ENCODE measurements at regions not wholly inside any gene's neighbourhood (a gene's known extent, or its start where the extent isn't known, plus 50 kb on each side); places are given as distances from the start of the nearest gene placed in this dataset.

DNA sequence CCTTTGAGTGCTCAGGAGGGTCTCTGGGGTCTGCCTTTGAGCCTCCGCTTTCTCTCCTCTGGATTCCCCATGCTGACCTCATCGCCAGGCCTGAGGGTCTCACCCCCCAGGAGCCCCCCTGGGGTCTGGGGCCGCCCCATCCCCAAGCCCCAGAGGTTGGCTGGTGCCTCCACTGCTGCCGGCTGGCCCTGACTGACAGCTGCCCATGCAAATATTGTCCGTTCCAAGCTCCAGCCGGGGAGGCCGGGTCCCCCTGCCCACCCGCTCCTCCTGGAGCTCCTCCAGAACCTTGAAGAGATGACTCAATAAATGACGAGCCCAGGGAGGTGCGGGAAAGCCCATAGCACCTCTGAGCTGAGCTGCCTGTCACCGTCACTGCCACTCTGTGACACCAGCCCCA, 173.8 kb downstream of the RBFOX3 start:
- no peak for DNase-seq
- Histone ChIP-seq H3K4me1 (ENCODE audit: control insufficient read depth, insufficient read depth, low read length) (peaks cover 28% of the 10 kb centered on the region), H3K27ac (ENCODE audit: low read length) (no peak overlapping the region), H3K9me3 (replicated peaks; ENCODE audit: control insufficient read depth, low read depth, low read length) (no peaks in the 10 kb centered on the region), H3K36me3 (ENCODE audit: control insufficient read depth, insufficient read depth, low read length) (no peaks in the 10 kb centered on the region), H3K4me3 (ENCODE audit: low read length) (no peak overlapping the region), H3K27me3 (ENCODE audit: control insufficient read depth, insufficient read depth, low read length) (peaks cover 24% of the 10 kb centered on the region)
- WGBS (ENCODE audit: insufficient coverage): 84% methylated on average over 9 of the region's 11 CpGs

DNA sequence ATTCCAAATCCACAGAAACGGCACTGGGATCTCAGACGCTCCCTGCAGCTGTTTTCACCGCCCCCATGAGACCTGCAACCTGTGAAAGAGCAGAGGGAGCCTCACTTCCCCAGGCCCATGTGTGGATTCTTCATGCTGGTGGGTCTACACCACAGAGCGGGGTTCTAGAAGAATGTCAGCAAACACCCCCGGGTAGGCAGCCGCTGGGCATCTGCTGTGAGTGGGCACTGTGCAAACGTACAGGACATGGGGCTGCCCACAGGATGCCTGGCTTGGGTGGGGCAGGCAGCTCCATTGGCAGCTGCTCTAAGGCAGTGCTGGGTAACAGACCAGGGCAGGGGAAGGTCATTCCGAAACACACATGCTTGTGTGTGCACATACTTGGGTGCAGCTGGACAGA, 174.9 kb downstream of the RBFOX3 start:
- no peaks in the 10 kb centered on the region for H3K9me3 ChIP-seq (replicated peaks; ENCODE audit: control insufficient read depth, low read depth, low read length)
- H3K27ac ChIP-seq (ENCODE audit: low read length): peak overlapping the region; percentile 13
- no peaks in the 10 kb centered on the region for H3K36me3 ChIP-seq (ENCODE audit: control insufficient read depth, insufficient read depth, low read length)
- peaks cover 19% of the 10 kb centered on the region for H3K4me1 ChIP-seq (ENCODE audit: control insufficient read depth, insufficient read depth, low read length)
- H3K4me3 ChIP-seq (ENCODE audit: low read length): no peak overlapping the region
- no peak for DNase-seq
- WGBS (ENCODE audit: insufficient coverage): 66% methylated on average over 8 of the region's 8 CpGs
- H3K27me3 ChIP-seq (ENCODE audit: control insufficient read depth, insufficient read depth, low read length): peaks cover 24% of the 10 kb centered on the region

DNA sequence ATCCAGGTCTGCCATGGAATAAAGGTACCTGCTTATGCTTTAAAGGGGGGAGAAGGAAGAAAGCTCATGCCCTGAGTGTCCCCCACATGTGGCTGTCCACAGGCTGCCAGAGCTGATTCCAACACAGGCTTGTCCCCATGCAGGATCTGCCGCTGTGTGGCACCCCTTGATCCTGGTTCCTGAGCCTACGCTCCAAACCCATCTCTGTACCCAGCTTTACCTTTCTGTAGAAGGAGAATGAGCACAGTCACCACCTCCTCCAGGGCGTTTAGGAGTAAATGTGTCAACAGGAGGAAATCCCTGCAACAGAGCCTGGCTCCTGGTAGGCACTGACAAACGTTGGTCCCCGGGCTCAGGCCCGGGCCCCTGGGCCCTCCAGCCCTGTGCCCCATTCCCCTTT, 175.6 kb downstream of the RBFOX3 start:
- WGBS (ENCODE audit: insufficient coverage): 82% methylated on average over 5 of the region's 6 CpGs
- Histone ChIP-seq H3K4me3 (ENCODE audit: low read length) (no peak overlapping the region), H3K4me1 (ENCODE audit: control insufficient read depth, insufficient read depth, low read length) (peaks cover 17% of the 10 kb centered on the region), H3K36me3 (ENCODE audit: control insufficient read depth, insufficient read depth, low read length) (no peaks in the 10 kb centered on the region), H3K27me3 (ENCODE audit: control insufficient read depth, insufficient read depth, low read length) (peaks cover 24% of the 10 kb centered on the region), H3K27ac (ENCODE audit: low read length) (no peak overlapping the region), H3K9me3 (replicated peaks; ENCODE audit: control insufficient read depth, low read depth, low read length) (no peaks in the 10 kb centered on the region)
- no peak for DNase-seq

DNA sequence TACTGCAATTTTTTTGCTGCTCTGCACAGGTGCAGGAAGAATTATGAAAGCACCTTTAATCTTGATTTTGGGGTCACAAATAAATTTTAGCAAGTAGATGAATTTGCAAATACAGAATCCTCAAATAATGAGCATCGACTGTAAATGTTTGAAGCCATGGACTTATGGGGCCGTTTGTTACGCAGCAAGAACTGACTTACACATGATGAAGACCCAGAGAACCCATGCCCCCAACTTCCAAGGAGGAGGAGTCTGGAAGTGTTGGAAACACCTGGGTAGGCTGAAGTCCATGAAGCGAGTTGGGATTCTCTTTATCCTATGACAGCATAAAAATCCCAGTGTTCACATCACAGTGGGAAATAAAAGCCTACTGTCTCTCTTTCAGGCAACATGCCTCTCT, 176.6 kb downstream of the RBFOX3 start:
- Histone ChIP-seq H3K27ac (ENCODE audit: low read length) (no peak overlapping the region), H3K4me1 (ENCODE audit: control insufficient read depth, insufficient read depth, low read length) (peaks cover 15% of the 10 kb centered on the region), H3K36me3 (ENCODE audit: control insufficient read depth, insufficient read depth, low read length) (no peaks in the 10 kb centered on the region), H3K9me3 (replicated peaks; ENCODE audit: control insufficient read depth, low read depth, low read length) (no peaks in the 10 kb centered on the region), H3K27me3 (ENCODE audit: control insufficient read depth, insufficient read depth, low read length) (peaks cover 27% of the 10 kb centered on the region), H3K4me3 (ENCODE audit: low read length) (no peak overlapping the region)
- WGBS (ENCODE audit: insufficient coverage): no CpG with 5 or more reads among the region's 4 CpGs
- DNase-seq: no peak

DNA sequence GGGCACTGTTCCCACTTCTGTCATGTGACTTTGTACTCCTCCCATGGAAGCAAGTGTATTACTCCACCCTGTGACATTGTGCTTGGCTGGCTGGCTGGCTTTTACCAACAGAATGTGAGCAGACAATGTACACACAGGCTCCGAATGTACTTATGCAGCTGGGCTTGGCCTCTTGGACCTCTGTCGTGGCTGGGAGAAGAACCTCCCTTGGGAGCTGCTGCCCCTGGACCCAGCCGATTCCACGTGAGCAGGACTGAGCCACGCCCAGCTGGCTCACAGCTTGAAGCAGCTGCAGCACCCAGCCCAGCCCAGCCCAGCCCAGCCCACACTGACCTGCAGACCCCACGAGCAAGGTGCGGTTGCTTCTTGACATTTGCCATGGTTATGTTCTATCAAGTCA, 177.5 kb downstream of the RBFOX3 start:
- Histone ChIP-seq H3K27ac (ENCODE audit: low read length) (no peak overlapping the region), H3K9me3 (replicated peaks; ENCODE audit: control insufficient read depth, low read depth, low read length) (no peaks in the 10 kb centered on the region), H3K4me3 (ENCODE audit: low read length) (no peak overlapping the region), H3K36me3 (ENCODE audit: control insufficient read depth, insufficient read depth, low read length) (no peaks in the 10 kb centered on the region), H3K27me3 (ENCODE audit: control insufficient read depth, insufficient read depth, low read length) (peaks cover 23% of the 10 kb centered on the region), H3K4me1 (ENCODE audit: control insufficient read depth, insufficient read depth, low read length) (peaks cover 11% of the 10 kb centered on the region)
- peak; percentile 41 for DNase-seq
- 52% methylated on average over 6 of the region's 7 CpGs for WGBS (ENCODE audit: insufficient coverage)

DNA sequence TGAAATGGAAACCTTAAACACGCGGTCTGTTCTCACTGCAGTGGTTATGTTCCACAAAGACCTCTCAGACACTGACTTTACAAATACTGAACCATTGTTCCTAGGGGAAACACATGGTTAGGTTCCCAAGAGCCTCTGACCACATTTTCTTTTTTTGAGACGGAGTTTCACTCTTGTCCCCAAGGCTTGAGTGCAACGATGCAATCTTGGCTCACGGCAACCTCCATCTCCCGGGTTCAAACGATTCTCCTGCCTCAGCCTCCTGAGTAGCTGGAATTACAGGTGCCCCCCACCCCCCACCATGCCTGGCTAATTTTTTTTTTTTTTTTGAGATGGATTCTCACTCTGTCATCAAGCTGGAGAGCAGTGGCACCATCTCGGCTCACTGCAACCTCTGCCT, 179.7 kb downstream of the RBFOX3 start:
- Histone ChIP-seq H3K27me3 (ENCODE audit: control insufficient read depth, insufficient read depth, low read length) (peaks cover 26% of the 10 kb centered on the region), H3K36me3 (ENCODE audit: control insufficient read depth, insufficient read depth, low read length) (no peaks in the 10 kb centered on the region), H3K27ac (ENCODE audit: low read length) (no peak overlapping the region), H3K9me3 (replicated peaks; ENCODE audit: control insufficient read depth, low read depth, low read length) (no peaks in the 10 kb centered on the region), H3K4me3 (ENCODE audit: low read length) (no peak overlapping the region), H3K4me1 (ENCODE audit: control insufficient read depth, insufficient read depth, low read length) (peaks cover 3% of the 10 kb centered on the region)
- 75% methylated on average over 5 of the region's 8 CpGs for WGBS (ENCODE audit: insufficient coverage)
- no peak for DNase-seq

DNA sequence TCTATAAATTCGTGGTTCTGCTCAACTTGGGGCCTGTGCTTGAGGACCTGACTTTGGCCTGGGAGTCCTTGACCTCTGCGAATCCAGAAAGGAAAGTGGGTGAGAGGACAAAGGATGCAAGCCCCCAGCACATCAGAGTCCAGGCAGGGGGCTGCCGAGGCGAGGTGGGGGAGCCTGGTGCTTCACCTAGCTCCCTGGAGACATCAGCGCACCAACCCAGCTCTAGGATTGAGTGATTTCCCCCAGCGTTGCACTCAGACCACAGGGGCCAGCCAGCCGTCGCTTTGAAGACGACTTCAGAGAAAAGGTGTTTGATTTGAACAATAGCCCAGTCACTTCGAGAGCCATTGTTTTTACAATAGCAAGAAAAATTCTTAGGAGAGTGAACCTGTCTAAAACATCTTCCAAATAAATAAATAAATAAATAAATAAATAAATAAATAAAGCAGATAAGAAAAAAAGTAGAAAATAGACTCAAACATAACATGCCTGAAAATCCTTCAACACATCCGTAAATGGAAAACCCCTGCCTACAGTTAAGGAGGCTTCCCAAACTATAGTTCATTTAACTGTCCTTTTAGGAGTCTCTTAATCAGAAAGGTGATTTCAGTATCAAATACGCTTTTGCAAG, 180.9 kb downstream of the RBFOX3 start:
- Histone ChIP-seq H3K27ac (ENCODE audit: low read length) (no peak overlapping the region), H3K4me1 (ENCODE audit: control insufficient read depth, insufficient read depth, low read length) (no peaks in the 10 kb centered on the region), H3K4me3 (ENCODE audit: low read length) (no peak overlapping the region), H3K36me3 (ENCODE audit: control insufficient read depth, insufficient read depth, low read length) (no peaks in the 10 kb centered on the region), H3K9me3 (replicated peaks; ENCODE audit: control insufficient read depth, low read depth, low read length) (no peaks in the 10 kb centered on the region), H3K27me3 (ENCODE audit: control insufficient read depth, insufficient read depth, low read length) (peaks cover 24% of the 10 kb centered on the region)
- DNase-seq: no peak
- 59% methylated on average over 7 of the region's 12 CpGs for WGBS (ENCODE audit: insufficient coverage)

DNA sequence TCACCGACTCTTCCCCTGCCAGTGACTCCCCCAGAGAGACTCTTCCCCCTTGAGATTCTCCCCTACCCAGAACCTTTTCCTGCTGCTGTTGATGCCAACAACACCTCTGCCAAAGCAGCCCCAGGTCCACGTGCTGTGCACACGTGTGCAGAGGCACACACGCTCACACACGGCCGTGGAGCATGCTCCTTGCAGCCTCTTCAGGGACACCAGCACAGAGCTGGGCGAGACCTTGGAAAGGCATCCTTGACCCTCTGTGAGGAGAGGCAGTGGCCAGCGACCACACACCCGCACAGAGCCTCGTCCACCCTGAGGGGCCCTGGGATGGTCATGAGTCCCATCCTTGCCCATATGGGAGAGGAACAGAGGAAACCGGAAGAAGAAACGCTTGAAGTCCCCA, 181.9 kb downstream of the RBFOX3 start:
- H3K9me3 ChIP-seq (replicated peaks; ENCODE audit: control insufficient read depth, low read depth, low read length): no peaks in the 10 kb centered on the region
- H3K4me1 ChIP-seq (ENCODE audit: control insufficient read depth, insufficient read depth, low read length): no peaks in the 10 kb centered on the region
- H3K36me3 ChIP-seq (ENCODE audit: control insufficient read depth, insufficient read depth, low read length): no peaks in the 10 kb centered on the region
- WGBS (ENCODE audit: insufficient coverage): 74% methylated on average over 11 of the region's 12 CpGs
- no peak for DNase-seq
- H3K27me3 ChIP-seq (ENCODE audit: control insufficient read depth, insufficient read depth, low read length): peaks cover 23% of the 10 kb centered on the region
- H3K27ac ChIP-seq (ENCODE audit: low read length): no peak overlapping the region
- H3K4me3 ChIP-seq (ENCODE audit: low read length): no peak overlapping the region

DNA sequence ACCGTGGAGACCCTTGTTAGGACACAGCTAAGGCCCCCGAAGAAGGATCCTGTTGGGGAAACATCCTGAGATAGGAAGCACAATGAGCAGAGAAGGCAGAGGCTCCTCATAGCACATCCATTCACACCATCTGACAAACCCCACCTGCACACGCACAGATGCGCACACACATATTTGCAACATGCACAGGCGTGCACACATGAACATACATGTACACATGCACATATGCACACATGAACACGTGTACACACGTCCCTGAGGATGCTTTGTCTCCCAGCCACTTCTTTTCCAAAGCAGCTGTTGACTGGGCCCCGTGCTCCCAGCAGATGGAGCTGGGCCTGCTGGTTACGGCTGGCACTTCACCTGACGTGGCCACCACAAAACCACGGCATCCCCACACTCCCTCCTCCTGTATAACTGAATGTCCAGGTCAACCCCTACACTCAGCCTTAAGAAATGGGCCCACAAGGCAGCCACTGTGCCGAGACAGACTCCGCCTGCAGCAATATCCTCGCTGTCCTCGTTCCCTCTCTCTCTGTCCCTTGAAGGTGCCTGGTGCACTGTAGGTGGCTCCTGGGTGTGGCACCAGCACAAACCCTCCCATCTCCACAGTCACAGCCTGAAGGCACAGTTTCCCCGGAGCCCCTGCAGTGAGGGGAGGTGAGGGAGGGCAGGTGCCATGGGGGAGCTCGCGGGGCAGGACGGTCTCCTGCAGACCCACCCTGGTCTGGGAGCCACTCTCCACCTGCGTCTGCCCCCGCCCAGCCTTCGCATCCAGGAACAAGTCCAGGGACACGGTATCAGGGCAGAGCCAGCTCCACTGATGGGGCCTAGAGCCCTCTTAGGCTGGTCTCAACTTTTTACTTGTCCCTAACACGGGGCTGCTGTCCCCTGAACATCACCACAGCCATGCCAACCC, 183.0 kb downstream of the RBFOX3 start:
- no peaks in the 10 kb centered on the region for H3K36me3 ChIP-seq (ENCODE audit: control insufficient read depth, insufficient read depth, low read length)
- no peaks in the 10 kb centered on the region for H3K4me1 ChIP-seq (ENCODE audit: control insufficient read depth, insufficient read depth, low read length)
- H3K4me3 ChIP-seq (ENCODE audit: low read length): no peak overlapping the region
- WGBS (ENCODE audit: insufficient coverage): 67% methylated on average over 18 of the region's 24 CpGs
- no peak overlapping the region for H3K27ac ChIP-seq (ENCODE audit: low read length)
- no peaks in the 10 kb centered on the region for H3K9me3 ChIP-seq (replicated peaks; ENCODE audit: control insufficient read depth, low read depth, low read length)
- DNase-seq: no peak
- H3K27me3 ChIP-seq (ENCODE audit: control insufficient read depth, insufficient read depth, low read length): peaks cover 24% of the 10 kb centered on the region

DNA sequence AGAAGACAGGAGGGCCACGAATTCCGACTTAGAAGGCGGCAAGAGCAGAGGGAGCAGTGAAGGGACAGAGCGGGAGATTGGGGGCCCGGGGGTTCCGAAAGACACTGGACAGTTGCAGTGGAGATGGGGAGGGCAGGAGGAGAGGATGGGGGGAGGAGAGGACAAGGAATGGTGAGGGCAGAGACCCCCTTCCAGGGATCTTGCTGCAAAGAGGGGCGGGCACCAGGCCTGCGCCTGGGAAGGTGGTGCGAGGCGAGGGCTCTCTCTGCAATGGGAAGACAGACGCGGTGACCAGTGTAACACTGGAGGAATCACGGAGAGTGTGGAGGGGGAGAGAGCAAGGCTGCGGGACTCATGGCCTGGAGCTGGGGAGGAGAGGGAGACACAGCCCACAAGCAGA, 185.2 kb downstream of the RBFOX3 start:
- 83% methylated on average over 10 of the region's 14 CpGs for WGBS (ENCODE audit: insufficient coverage)

More for the DNA sequence above, 185.2 kb downstream of the RBFOX3 start:
- no peak overlapping the region for H3K4me3 ChIP-seq (ENCODE audit: low read length)
- H3K27ac ChIP-seq (ENCODE audit: low read length): no peak overlapping the region
- no peak for DNase-seq
- H3K36me3 ChIP-seq (ENCODE audit: control insufficient read depth, insufficient read depth, low read length): no peaks in the 10 kb centered on the region
- H3K9me3 ChIP-seq (replicated peaks; ENCODE audit: control insufficient read depth, low read depth, low read length): no peaks in the 10 kb centered on the region
- H3K27me3 ChIP-seq (ENCODE audit: control insufficient read depth, insufficient read depth, low read length): peaks cover 23% of the 10 kb centered on the region
- no peaks in the 10 kb centered on the region for H3K4me1 ChIP-seq (ENCODE audit: control insufficient read depth, insufficient read depth, low read length)

All from muscle of leg (tissue), 3 donors.